Naive thymus-derived CD8-positive, alpha-beta T cell (primary cell): ENCODE measurements at regions not wholly inside any gene's neighbourhood (a gene's known extent, or its start where the extent isn't known, plus 50 kb on each side); places are given as distances from the start of the nearest gene placed in this dataset.
"Not testable (repeated sequence)": the region's sequence is repeated elsewhere in the genome, so short reads cannot be mapped to it uniquely, and the experiment has no call there.

ENCODE experiments used
- ATAC-seq, 2 donors: fragments of 150-1000 bp; cut with Tn5 transposase in 1 of 2; sonication (Bioruptor Pico), chemical (Tn5 transposase) in 1 of 2; 1 replicate in 1 of 2; 2 replicates in 1 of 2; pipeline ENCODE4 v1.10.0; 2021; ENCODE audit warnings: mild to moderate bottlenecking in 2 of 2, moderate library complexity in 2 of 2
- POLR2A ChIA-PET: fragments of 350-600 bp; sonication (Branson Sonifier 250); formaldehyde crosslinking; loops from one replicate; lab custom pipeline; 2021; ENCODE audit warnings: antibody characterized with exemption; lab: Charles Lee
- DNase-seq, 10 donors: peaks; one replicate each; pipeline versions ENCODE4 v3.0.0 to v3.0.0-alpha.2; 2020 to 2022
- H3K27ac Mint-ChIP-seq, 10 donors: one replicate each; pipeline ENCODE4 v1.8.0; 2020 to 2022; ENCODE audit warnings: mild to moderate bottlenecking in 10 of 10, mixed read lengths in 10 of 10, moderate library complexity in 4 of 10, inconsistent platforms in 1 of 10
- H3K27me3 Mint-ChIP-seq, 5 donors: one replicate each; pipeline ENCODE4 v1.8.0; 2021 to 2022; ENCODE audit warnings: mixed read lengths in 5 of 5
- H3K36me3 Mint-ChIP-seq, 3 donors: one replicate each; pipeline ENCODE4 v1.8.0; 2020 to 2022; ENCODE audit warnings: mixed read lengths in 3 of 3, mild to moderate bottlenecking in 2 of 3, inconsistent platforms in 1 of 3
- H3K4me1 Mint-ChIP-seq, 4 donors: one replicate each; pipeline ENCODE4 v1.8.0; 2021 to 2022; ENCODE audit warnings: mixed read lengths in 4 of 4
- H3K4me3 Mint-ChIP-seq, 10 donors: one replicate each; pipeline ENCODE4 v1.8.0; 2020 to 2022; ENCODE audit warnings: mild to moderate bottlenecking in 10 of 10, mixed read lengths in 10 of 10, moderate library complexity in 6 of 10, inconsistent platforms in 1 of 10
- H3K9me3 Mint-ChIP-seq, 9 donors: one replicate each; pipeline ENCODE4 v1.8.0; 2020 to 2022; ENCODE audit warnings: mixed read lengths in 9 of 9, mild to moderate bottlenecking in 3 of 9, inconsistent platforms in 1 of 9, moderate library complexity in 1 of 9

DNA sequence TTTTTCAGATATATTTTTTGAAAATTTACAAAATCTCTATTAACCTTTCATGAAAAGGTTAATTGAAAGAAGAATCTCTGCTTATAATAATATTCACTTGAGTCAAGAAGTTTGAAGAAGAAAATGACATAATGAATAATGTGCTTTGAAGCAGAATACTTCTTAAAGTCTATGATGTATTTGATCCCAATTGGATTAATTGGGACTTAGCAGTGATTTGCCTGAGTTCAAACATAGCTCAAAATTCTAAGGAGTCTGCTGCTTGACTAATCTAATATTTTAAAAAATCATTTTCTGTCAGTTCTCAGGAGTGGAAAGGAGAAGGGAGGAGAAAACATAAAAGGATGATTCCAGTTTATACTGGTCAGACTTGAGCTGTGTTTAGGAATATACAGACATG lies 1150.4 kb upstream of the INTU start:
- no peaks in the 10 kb centered on the region for H3K27me3 Mint-ChIP-seq
- ATAC-seq (no peak), DNase-seq (no peak)
- H3K9me3 Mint-ChIP-seq = peaks cover 0 to 18% (median 2%) of the 10 kb centered on the region in 9 donors
- no peak overlapping the region for H3K27ac Mint-ChIP-seq
- H3K36me3 Mint-ChIP-seq = no peaks in the 10 kb centered on the region
- H3K4me3 Mint-ChIP-seq = no peak overlapping the region
- H3K4me1 Mint-ChIP-seq = no peaks in the 10 kb centered on the region
- POLR2A ChIA-PET = no interaction called here

DNA sequence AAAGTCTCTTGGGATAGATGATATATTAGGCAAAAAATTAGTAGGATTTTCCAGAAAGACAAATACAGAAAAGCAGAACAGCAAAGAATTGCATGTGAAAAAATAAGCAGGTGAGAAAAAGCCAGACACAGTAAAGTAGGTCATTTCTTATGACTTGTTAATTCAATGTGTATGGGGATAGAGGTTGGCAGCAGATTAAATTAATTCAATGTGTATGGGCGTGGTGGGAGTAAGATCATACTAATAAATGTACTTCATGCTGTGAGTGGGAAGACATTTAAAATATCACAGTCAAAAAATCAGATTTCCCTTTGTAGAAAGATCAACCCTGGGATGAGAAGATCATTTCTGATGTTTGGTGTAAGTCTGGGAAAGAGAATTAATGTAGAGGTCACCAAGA lies 1146.4 kb upstream of the INTU start:
- Mint-ChIP-seq H3K4me3 (no peak overlapping the region), H3K4me1 (no peaks in the 10 kb centered on the region), H3K27ac (no peak overlapping the region), H3K27me3 (no peaks in the 10 kb centered on the region), H3K9me3 (peaks cover 0 to 7% (median 2%) of the 10 kb centered on the region in 9 donors), H3K36me3 (no peaks in the 10 kb centered on the region)
- no peak for ATAC-seq
- POLR2A ChIA-PET = no interaction called here
- DNase-seq = no peak

DNA sequence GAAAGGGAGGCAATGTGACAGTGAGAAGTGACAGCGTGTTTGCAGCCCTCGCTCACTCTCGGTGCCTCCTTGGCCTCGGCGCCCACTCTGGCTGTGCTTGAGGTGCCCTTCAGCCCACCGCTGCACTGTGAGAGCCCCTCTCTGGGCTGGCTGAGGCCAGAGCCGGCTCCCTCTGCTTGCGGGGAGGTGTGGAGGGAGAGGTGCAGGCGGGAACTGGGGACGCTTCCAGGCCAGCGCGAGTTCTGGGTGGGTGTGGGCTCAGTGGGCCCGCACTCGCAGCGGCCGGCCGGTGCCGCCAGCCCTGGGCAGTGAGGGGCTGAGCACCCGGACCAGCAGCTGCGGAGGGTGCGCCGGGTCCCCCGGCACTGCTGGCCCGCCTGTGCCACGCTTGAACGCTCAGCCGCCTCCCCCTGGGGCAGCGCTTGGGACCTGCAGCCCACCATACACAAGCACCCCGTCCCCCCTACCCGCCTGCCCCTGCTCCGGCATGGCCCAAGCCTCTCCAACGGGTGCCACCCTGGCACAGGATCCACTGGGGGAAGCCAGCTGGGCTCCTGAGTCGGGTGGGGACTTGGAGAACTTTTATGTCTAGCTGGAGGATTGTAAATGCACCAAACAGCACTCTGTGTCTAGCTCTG lies 1142.8 kb upstream of the INTU start:
- H3K36me3 Mint-ChIP-seq = no peaks in the 10 kb centered on the region
- peaks cover 0 to 14% (median 6%) of the 10 kb centered on the region in 9 donors for H3K9me3 Mint-ChIP-seq
- no peak overlapping the region for H3K4me3 Mint-ChIP-seq
- POLR2A ChIA-PET = no interaction called here
- DNase-seq = no peak
- no peak overlapping the region for H3K27ac Mint-ChIP-seq
- H3K4me1 Mint-ChIP-seq = no peaks in the 10 kb centered on the region
- H3K27me3 Mint-ChIP-seq = no peaks in the 10 kb centered on the region
- ATAC-seq = no peak

DNA sequence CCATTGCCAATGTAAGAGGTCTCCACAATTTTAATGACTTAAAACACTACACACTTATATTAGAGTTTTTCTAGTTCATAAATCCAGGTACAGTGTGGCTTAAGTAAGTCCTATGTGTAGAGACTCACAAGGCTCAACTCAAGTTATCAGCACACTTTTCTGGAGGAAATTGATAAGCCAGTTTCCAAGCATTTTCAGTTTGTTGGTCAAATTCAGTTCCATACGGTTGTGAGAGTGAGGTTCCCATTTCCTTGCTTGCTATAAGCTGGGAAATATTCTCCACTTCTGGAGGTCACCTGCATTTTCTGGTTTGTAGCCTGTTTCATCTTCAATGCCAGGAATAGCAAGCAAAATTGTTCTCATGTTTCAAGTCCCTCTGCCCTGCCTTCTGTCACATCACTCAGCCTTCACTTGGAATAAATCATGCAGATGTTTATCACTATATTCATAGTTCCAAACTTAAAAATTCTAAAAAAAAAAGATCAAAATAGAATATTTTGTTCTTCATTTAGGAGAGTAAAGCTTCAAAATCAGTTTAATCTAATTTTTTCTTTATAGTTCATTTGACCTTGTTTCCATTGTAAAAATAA lies 1137.5 kb upstream of the INTU start:
- no peaks in the 10 kb centered on the region for H3K36me3 Mint-ChIP-seq
- no peak overlapping the region for H3K27ac Mint-ChIP-seq
- POLR2A ChIA-PET = no interaction called here
- ATAC-seq (no peak), DNase-seq (no peak)
- H3K27me3 Mint-ChIP-seq = no peaks in the 10 kb centered on the region
- H3K9me3 Mint-ChIP-seq = peaks cover 0 to 20% (median 7%) of the 10 kb centered on the region in 9 donors
- no peak overlapping the region for H3K4me3 Mint-ChIP-seq
- no peaks in the 10 kb centered on the region for H3K4me1 Mint-ChIP-seq

DNA sequence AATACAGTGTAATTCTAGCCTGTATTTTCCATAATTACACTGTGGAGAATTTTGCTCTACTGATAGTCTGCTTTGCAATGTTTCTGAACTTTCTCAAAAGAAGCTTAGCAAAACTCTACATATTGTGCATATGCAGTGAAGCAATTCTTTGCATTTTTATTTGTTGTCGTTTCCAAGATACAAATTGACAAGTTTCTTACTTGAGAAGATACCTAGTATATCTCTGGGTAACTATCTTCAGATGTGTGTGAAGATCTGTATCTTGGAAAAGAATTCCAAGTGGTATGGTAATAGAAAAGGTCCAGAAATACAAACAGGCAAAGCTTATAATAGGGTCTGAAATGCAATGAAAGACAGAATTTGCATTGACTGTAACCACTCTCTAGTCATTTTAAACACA lies 1119.8 kb upstream of the INTU start:
- Mint-ChIP-seq H3K4me1 (no peaks in the 10 kb centered on the region), H3K9me3 (peaks cover 0 to 10% (median 0%) of the 10 kb centered on the region in 9 donors), H3K36me3 (no peaks in the 10 kb centered on the region), H3K4me3 (no peak overlapping the region), H3K27me3 (no peaks in the 10 kb centered on the region), H3K27ac (no peak overlapping the region)
- no peak for DNase-seq
- no peak for ATAC-seq
- POLR2A ChIA-PET = no interaction called here

DNA sequence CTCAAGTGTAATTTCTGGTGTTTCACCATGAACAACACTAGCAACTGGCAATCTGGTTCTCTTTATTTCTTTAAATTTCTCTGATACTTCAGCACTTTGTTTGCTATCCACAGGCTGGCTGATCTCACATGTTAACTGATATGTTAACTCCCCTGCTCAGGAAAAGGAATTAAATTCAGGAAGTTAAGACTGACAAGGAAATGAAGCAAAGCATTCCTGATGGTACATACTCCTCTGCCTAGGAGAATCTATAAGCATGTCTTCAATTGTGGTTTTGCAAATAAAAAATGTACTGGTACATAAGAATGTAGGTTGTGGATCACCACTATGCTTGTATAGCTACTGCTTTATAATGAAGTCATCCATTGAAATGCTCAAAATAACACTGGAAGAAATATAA lies 1119.2 kb upstream of the INTU start:
- POLR2A ChIA-PET = no interaction called here
- ATAC-seq (no peak), DNase-seq (no peak)
- Mint-ChIP-seq H3K4me3 (no peak overlapping the region), H3K27ac (no peak overlapping the region), H3K9me3 (peaks cover 0 to 10% (median 0%) of the 10 kb centered on the region in 9 donors), H3K4me1 (no peaks in the 10 kb centered on the region), H3K36me3 (no peaks in the 10 kb centered on the region), H3K27me3 (no peaks in the 10 kb centered on the region)

DNA sequence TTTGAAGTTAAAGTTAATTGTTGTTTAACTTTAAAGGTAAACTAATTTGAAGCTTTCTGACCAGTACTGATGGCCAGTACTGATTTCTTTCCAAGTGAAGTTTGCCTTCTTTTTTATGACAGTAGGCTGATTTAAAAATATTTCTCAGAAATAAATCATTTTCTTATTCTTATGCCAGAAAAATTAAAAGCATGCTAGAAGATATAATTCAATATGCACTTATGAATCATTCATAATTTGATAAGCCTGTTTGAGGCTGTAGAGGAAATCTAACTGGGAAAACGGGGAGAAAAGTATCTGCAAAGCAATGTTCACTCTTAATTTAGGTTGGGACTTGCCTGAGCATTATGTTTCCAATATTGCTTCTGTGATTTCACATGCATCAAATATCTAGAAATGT lies 1112.0 kb upstream of the INTU start:
- no peak overlapping the region for H3K27ac Mint-ChIP-seq
- no peaks in the 10 kb centered on the region for H3K36me3 Mint-ChIP-seq
- no peak overlapping the region for H3K4me3 Mint-ChIP-seq
- ATAC-seq (no peak), DNase-seq (no peak)
- H3K27me3 Mint-ChIP-seq = no peaks in the 10 kb centered on the region
- no peaks in the 10 kb centered on the region for H3K4me1 Mint-ChIP-seq
- POLR2A ChIA-PET = no interaction called here
- H3K9me3 Mint-ChIP-seq = peaks cover 0 to 12% (median 6%) of the 10 kb centered on the region in 9 donors

DNA sequence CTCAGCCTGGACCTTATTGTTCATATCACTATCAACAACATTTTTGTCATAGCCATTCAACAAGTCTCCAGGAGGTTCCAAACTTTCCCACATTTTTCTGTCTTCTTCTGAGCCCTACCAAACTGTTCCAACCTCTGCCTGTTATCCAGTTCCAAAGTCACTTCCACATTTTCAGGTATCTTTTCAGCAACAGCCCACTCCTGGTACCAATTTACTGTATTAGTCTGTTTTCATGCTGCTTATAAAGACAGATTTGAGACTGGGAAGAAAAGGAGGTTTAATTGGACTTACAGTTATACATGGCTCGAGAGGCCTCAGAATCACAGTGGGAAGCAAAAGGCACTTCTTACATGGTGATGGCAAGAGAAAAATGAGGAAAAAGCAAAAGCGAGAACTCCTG lies 1107.4 kb upstream of the INTU start:
- POLR2A ChIA-PET, H3K4me1 Mint-ChIP-seq, H3K36me3 Mint-ChIP-seq, ATAC-seq, H3K27ac Mint-ChIP-seq, H3K27me3 Mint-ChIP-seq, H3K4me3 Mint-ChIP-seq, DNase-seq: not testable (repeated sequence)
- peaks cover 0 to 29% (median 9%) of the 10 kb centered on the region in 9 donors for H3K9me3 Mint-ChIP-seq

DNA sequence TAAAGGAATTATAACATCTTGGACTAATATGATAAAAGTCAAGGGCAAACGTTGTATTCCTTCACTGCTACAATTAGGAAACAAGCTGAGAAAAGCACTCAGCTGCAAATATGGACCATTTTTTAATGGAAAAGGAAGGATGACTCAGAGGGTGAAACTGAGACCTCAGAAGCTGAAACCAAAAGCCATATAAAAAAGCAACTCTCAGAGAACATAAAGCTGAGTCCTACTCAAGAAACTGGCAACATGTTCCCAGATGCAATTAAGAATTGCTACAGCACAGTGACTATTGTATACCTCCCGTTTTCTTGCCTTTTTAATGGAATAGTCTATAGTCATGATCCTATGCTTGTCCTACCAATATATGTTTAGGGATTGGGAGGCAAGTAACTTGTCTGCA lies 1106.4 kb upstream of the INTU start:
- DNase-seq (no peak), ATAC-seq (no peak)
- POLR2A ChIA-PET = no interaction called here
- H3K4me1 Mint-ChIP-seq = no peaks in the 10 kb centered on the region
- H3K27ac Mint-ChIP-seq = no peak overlapping the region
- H3K27me3 Mint-ChIP-seq = no peaks in the 10 kb centered on the region
- peaks cover 0 to 29% (median 9%) of the 10 kb centered on the region in 9 donors for H3K9me3 Mint-ChIP-seq
- peaks cover 0 to 8% (median 0%) of the 10 kb centered on the region in 3 donors for H3K36me3 Mint-ChIP-seq
- H3K4me3 Mint-ChIP-seq = no peak overlapping the region

DNA sequence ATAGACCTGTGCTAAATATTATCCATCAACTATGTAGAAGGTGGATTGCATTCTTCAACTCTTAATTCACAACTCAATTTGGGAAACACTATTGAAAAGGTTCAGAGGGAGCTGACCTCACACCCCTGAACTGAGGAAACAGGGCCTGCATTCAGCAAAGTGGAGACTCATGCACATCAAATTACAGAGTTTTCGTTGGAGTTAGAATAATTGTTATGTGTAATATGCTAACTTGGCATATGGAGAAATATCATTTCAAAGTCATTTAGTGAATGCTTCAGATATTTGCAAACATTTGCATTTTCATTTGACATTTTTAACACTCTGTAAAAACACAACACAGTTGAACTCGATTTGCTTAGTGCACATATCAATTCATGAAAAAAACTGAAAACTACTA lies 1102.8 kb upstream of the INTU start:
- POLR2A ChIA-PET = no interaction called here
- Mint-ChIP-seq H3K27me3 (no peaks in the 10 kb centered on the region), H3K36me3 (peaks cover 0 to 8% (median 0%) of the 10 kb centered on the region in 3 donors), H3K9me3 (peaks cover 0 to 25% (median 7%) of the 10 kb centered on the region in 9 donors), H3K27ac (no peak overlapping the region), H3K4me1 (no peaks in the 10 kb centered on the region), H3K4me3 (no peak overlapping the region)
- ATAC-seq (no peak), DNase-seq (no peak)

DNA sequence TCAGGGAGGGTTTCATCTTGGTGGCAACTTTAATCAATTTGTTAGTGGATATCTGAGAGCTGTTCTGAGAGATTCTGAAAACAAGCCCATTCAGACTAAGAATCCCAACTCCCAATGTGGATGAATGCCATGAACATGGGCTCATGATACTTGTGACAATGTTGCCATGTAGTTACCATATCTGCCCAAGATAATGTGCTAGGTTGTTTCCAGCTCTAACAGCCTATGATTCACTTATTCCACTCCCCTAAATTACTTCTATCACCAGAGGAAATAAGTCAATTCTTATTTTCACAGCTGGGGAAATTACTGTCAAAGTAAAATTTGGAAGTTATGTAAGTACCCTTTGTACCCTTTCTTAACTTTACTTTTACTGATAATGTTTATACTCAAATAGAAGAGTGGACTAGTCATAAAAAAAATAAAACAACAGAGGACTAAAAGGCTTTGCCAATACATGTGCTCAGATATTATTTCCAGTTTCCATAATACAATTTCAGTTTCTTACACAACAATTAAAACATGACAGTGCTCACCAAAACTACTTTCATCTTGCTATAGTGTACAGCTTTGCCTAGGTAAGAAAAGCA lies 1101.7 kb upstream of the INTU start:
- Mint-ChIP-seq H3K27ac (no peak overlapping the region), H3K4me1 (no peaks in the 10 kb centered on the region), H3K27me3 (no peaks in the 10 kb centered on the region), H3K9me3 (peaks cover 0 to 20% (median 5%) of the 10 kb centered on the region in 9 donors), H3K36me3 (peaks cover 0 to 8% (median 0%) of the 10 kb centered on the region in 3 donors), H3K4me3 (no peak overlapping the region)
- POLR2A ChIA-PET = no interaction called here
- ATAC-seq (no peak), DNase-seq (no peak)

DNA sequence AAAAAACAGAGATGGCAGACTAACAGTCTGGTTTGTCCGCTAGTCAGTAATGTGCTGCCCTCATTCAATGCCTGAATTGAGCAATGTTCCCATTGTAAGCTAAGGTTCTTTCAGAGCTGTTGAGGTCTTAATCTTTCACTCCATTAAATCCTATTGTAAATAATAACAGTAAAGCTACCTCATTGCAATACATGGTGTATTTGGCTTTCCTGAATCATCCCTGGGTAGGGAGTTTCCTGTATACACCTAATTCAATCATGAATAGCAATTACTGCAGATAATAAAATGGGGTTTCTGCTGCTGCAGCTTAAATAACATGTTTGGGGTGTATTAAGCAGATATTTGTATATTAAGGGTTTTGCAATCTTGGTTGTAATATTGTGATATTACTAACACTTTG lies 1100.2 kb upstream of the INTU start:
- DNase-seq (no peak), ATAC-seq (no peak)
- Mint-ChIP-seq H3K9me3 (peaks cover 0 to 16% (median 3%) of the 10 kb centered on the region in 9 donors), H3K36me3 (peaks cover 0 to 4% (median 0%) of the 10 kb centered on the region in 3 donors), H3K27ac (no peak overlapping the region), H3K27me3 (no peaks in the 10 kb centered on the region), H3K4me3 (no peak overlapping the region), H3K4me1 (no peaks in the 10 kb centered on the region)
- POLR2A ChIA-PET = no interaction called here

DNA sequence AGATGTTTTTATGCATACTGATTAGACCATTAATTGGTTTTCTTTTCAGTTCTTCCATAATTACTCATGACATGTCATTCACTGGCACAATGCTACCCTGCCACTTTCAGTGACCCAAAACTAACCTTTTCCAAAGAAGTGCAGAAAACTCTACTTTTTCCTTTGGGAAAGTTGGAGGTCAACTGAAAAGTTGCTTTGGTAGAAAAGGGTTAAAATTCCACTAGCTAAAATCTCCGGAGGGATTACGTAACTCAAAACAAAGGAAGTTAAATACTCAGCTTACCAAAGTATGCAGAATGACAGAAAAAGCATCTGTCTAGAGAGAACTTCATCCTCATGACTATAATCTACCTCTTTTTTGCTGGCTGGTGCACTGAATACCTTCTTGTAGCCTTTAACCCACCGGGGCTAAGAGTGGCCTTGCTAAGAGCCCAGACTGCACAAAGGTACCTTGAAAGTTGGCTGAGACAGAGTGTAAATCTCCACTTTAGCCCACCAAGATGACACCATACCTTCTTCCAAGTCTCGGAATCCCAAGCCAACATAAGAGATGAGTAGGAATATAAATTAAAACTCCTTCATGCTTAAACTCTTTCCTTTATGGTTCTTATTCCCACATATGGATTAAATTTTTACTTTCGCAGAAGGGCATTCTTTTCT lies 1099.5 kb upstream of the INTU start:
- Mint-ChIP-seq H3K4me1 (no peaks in the 10 kb centered on the region), H3K4me3 (no peak overlapping the region), H3K36me3 (no peaks in the 10 kb centered on the region), H3K27me3 (no peaks in the 10 kb centered on the region), H3K9me3 (peaks cover 0 to 16% (median 5%) of the 10 kb centered on the region in 9 donors), H3K27ac (no peak overlapping the region)
- POLR2A ChIA-PET = no interaction called here
- ATAC-seq (no peak), DNase-seq (no peak)
